ENCODE measurements at regions not wholly inside any gene's neighbourhood (a gene's known extent, or its start where the extent isn't known, plus 50 kb on each side); places are given as distances from the start of the nearest gene placed in this dataset.

DNA sequence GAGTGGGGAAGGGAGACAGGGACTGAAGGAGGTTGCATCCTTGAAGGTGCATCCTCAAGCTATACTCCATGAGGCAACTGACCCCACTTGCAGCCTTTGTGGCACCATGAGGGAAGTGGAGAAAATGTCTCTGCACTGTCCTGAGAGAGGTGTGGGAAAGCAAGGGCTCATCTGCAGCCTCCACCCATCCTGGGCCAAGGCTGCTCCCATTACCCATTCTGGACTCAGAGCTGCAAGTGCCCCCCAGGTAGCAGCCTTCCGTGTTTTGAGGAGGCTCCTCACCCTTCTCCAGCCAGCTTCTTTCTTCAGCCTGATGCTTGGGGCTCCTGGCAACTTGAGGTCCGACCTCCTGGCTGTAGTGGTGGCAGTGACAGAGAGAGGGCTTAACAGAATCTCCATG is 294.6 kb downstream of the CDH26 start:
- DNase-seq: no peak

DNA sequence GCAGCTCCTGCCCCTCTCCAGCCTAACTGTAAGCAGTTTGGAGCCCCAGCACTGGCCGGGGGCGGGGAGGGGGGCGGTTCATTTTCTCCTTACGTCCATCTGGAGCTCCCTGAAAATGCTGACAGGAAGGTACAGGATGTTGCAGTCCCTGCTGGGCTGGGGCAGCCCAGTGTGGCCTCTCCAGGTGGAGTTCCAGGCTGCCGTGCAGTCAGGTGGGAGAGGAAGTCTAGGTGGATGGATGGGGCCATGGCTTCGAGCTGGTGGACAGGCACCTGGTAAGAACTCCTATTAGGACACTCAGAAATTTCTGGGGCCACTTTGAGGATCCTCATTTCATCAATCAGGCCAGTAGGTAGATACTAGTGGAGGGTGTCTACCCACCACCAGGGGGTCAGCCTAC is 295.2 kb downstream of the CDH26 start:
- no peak for DNase-seq

DNA sequence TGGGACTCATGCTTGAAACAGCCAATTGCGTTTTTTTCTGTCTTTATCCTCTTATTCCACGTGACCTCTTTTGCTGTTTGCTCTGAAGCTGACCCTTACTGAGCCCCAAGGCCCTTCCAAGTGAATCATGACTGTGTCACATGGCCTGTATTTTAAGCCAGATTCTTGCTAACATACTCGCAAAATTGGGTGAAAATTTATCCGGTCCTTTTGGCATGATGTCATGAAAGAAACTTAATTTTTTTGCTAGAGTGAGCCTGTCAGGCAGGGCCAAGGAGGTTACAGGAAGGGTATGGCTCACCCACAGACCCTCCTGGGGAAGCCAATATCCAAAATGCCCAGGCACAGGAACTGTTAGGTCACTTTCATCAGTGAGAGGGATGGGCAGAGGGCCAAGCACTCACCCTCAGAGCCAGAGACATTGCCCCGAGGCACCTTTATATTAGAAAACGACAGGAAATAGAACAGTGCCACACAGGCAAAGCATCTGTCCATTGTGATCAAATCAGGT is 296.7 kb downstream of the CDH26 start:
- no peak for DNase-seq

DNA sequence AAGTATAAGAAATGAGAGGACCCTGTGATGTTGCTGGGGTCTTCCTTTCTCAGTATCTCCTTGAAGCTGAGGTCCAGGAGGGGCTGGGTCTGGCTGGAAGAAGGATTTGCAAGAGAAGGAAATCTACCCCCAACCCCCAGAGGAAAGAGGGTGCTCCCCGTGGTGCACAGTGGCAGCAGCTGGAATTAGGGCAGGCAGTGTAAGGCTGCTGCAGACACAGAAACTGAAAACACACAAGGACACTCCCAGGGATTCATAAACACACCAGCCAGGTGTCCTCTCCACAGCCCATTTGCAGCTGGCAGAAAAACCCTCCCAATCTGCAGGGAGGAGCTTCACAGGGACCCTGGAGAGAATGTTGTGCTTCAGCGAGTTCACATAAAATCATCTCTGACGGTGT is 297.2 kb downstream of the CDH26 start:
- no peak for DNase-seq

DNA sequence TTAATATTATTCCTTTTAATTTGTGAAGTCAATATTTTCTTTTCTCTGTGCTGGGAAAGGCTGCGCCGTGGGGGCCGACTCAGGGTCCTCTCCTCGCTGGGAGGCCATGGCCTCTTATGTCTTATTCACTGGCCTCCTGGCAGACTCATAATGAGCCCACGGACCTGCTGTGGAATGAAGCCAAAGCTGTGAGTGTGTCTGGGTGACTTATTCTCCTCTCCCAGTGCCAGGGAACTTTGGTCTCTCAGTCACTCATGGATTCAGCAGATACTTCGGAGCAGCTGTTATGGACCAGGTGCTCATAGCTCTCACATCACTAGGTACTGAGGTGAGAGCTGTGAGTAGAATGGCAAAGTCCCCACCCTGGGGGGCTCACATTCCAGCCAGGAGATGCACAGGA is 297.6 kb downstream of the CDH26 start:
- no peak for DNase-seq

DNA sequence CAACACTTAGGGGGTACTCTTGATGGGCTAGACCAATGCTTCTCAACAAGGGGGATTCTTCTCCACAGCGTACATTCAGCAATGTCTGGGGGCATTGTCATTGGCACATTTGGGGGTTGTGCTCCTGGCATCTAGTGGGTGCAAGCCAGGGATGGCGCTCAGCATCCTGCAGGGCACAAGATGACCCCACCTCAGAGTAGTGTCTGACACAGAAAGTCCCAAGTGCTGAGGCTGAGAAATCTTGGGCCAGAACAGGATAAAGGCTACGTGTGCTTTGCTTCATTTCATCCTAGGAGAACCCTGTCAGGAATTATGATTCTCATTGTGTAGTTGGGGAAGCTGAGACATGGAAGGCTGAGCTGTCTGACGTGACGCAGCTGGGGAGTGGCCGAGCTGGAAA is 298.6 kb downstream of the CDH26 start:
- no peak for DNase-seq

DNA sequence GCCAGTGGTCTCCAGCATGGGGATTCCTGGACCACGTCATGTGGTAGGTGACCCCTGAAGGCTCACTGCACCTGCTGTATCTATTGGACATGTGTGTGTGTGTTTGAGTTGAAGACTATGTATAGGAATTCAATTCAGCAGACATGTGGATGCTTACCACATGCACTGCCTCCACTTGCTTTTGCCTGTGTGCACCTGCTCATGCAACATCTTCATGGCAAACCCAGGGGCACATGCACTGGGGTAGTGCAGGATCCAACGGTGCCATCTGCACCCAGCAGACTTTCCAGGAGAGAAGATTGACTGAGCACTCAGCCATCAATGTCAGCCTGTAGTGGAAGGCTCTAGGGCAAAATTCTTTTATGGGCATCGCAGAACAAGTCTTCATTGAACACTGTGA is 299.4 kb downstream of the CDH26 start:
- DNase-seq: no peak

DNA sequence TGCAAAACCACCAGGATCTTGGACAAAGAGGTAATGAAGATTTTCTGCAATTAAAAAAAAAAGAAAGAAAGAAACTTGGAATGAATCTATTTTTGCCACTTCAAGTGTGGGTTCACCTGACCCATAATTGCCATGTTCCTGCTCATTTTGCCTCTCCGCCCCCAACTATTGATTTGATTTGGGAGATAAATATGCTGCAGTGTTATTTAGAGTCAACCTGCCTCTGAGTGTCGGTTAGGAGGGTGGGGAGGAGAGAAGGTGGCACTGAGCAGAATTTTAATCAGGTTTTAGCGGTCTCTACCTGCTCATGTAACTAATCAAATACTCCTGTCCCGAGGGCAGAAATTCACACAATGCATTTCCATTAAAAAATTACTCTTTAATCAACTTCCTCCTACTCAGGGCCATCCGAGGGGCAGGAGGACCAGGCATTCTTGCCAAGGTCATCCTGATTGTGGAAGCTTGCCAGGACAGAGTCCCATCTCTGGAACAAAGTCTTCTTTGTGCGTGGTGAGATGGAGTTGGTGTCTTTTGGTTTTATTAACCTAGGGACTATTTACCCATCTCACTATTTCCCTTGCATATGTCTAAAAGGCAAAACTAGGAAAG is 300.1 kb downstream of the CDH26 start:
- no peak for DNase-seq

DNA sequence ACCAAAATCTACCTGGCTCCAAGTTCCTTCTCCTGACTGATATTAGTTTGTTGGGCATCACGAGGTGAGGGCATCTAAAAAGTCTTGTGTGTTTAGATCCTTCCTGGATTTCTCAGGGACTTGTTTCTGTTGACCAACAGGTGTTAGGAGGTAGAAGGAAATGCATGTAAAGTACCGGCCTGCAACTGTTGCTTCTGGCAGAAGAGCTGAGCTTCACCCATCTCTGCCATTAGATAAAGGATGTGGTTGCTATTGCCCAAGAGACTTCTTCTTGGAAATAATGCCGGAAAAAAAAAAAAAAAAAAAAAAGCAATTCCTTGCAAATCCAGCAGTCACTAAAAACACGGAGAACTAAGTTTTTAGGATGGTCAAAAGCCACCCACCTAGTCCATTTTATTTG is 303.1 kb downstream of the CDH26 start:
- no peak for DNase-seq

DNA sequence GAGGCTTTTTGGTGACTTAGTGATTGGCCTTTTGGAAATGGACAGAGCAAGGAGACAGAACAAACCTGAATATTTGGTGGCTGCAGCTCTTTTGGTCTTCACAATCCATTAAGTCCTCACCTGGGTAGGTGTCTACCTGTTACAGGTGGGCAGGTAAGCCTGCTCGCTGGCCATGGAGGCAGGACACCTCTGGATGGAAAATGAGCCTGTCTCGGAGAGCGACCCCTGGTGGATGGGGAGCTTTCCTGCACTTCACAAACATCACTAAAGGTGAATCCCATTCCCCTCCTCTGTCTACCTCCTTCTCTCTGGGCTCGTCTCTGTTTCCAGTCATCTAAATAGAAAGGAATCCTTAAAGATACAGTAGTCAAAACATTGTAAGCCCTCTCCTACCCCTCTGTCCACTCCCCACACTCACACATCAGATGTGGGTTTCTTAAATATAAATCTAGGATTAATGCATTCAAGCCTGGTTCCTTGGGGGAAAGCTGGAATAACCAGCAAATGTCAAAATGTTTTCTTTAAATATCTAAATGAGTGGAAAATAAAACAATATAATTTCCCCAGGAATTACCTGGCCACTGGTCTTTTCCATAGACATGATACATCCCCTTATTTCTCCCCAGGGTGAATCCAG is 304.9 kb downstream of the CDH26 start:
- DNase-seq: no peak

DNA sequence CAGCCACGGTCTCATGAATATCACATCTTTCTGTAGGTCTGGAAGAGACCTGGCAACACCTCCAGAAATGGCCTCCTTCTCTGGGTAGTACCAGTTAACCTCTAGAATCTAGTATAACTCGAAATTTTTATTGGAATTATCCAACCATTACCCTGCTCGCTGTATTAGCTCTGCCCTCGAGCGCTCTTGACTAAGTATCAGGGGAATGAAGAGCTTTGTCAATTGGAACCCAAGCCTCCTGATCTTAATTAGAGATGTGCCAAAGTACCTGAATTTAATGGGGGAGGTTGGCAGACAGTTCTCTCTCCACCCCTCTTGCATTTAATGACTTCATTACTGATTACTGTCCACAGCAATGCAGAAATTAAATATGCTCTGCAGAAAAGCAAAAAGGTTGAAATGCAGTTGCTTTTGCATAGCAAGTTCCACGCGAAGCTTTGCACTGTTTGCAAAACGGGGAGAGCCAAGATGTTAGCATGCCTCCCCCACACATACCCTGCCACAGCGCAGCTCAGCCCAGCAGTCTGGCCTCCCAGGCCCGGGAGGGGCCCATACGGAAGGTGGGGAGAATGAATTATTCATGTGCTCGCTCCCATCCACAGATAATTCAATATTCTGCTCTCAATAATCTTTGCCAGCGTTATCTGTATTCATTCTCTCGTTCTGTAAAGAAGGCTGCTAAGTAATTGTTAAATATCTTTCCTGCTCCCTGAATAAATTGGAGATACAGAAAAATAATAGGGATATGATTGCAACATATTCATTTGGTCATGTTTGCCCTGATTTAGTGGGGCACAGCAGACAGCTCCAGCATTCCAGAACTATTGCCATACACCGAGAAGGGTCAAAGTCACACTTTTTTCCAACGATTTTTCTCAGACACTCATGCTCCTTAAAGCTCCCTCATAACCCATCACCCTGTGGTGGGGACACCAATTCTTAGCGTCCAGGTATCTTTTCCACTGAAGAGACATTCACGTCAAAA is 305.8 kb downstream of the CDH26 start:
- DNase-seq: no peak

DNA sequence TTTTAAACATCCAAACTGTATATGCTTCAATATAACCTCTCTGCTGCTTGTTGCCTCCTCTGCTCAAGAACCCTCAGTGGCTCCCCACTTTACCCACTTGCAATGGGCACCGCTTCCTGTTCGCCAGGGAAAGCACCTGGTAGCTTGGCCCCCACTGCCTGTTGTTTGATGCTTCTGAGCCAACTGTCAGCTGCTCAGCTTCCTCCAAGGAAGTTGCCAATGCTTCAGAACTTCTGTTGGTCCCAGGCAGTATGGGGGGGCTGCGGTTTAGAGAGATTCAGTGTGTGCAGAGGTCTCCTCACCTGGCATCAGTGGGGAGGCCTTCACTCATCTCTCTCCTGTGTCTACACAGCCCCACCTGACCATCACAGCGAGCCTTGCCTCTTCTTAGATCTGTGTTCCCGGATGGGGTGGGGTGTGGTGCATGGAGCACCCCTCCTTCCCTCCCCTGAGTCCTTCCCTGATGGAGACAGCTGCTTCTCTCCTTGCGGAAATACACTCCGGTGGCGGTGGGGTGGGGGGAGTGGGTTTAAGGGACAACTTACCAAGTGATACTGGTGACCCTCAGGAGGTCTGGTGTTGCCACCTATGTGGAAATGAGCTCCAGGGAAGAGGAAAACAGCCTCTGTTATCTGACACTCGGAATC is 308.1 kb downstream of the CDH26 start:
- no peak for DNase-seq

DNA sequence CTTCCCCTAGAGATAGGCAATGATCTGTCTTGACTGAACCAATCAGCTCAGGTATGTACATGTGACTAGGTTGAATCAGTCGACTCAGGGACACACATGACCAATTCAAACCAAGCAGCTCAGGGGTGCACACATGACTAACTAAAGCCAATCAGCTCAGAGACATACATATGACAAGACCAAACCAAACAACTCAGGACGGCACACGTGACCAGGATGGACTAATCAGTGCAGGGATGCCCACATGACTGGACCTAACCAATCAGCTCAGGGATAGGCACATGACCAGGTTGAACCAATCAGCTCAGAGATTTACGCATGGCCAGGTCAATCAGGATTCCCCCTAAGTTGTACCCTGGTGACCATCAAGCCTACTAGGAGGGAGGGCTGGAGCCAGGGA is 310.3 kb downstream of the CDH26 start:
- DNase-seq: no peak

DNA sequence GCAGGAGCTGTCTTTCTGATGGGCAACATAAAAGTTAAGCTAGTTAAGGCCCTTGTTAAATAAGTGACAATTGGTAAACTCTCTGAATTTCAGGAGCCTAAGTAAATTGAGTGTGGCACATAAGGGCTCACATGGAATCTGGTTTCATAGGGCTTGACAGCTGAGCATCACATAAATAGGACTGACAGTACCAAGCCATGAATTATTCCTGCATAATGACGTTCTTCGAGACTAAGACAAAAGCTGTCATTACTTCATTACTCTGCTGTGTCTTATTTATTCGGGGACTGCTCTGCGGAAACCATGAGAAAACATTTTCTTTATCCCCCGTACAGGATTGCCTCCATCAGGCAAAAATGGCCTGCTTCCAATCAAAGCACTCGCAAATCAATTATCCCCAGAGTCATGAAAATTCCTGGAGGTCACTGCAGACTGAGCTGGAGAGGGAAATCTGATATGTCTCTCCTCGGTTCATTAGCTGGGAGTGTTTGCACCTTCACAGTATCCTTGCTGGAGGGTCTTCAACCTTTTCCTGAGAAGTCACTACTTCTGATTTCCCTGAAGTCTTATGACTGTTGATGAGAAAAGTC is 311.4 kb downstream of the CDH26 start:
- DNase-seq: no peak

DNA sequence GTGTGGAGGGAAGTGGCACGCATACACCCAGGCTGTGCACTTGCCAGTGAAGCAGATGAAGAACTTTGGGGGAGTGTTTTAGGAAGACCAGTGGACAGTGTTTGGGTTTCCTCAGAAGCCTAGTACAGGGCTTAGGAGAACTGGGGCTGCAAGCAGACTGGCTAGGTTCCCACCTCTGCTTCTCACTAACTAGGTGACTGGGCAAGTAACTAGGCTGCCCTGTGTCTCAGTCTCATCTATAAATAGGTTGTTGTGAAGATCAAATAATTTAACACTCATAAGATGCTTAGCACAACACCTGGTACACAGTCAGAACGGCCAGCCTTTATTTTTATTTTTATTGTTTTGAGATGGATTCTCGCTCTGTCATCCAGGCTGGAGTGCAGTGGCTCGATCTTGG is 312.1 kb downstream of the CDH26 start:
- DNase-seq: no peak

DNA sequence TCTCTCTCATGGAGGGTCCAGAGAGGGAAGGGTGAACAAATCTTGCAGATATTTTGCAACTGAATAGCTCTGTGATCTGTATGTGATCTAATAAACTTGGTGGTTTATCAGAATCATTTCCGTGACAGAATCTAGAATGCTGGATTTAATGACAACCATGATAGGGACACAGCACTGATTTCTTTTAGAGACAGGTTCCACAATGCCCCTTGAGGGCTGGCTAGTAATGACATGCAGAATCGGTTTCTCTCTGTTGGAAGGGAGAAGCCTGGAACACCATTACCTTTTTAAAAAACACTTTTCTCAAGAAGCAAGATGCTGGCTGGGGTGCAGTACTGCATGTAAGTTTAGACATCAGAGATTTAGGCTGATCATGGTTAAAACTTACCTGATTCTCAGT is 313.4 kb downstream of the CDH26 start:
- DNase-seq: no peak

DNA sequence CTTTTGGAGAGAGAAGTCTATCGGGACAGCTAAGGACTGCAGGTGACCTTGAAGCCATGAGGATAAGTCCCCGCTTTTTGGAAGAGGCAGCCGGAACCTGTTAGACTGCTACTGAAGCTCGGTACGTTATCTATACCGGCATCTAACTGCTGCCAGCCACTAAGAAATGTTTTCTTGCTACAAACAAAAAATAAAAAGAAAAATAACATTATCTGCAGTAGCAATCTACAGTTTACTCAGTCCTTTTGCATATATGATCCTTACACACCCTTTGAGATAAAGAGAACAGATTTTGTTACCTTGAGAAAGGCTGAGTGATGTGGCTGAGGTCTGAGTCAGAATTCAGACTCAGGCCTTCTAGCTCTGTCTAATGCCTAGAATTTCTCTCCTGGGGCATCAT is 314.6 kb downstream of the CDH26 start:
- no peak for DNase-seq

DNA sequence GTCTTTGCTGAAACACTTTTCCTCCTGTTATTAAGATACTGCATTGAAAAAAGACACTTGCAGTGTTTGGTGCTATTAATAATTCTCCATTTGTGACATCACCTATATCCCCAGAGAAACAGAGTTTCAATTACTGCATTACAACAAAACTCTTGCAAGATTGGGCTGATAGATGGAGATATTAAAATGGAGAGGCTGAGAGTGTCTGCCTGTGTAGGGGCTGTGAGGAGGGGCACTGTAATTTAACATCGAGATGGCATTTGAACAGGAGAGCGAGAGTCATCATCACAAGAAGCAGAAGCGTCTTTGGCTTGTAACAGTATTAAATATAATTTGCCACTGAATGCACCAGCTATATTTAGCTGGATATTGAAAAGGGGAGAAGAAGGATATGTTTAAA is 316.5 kb downstream of the CDH26 start:
- no peak for DNase-seq

DNA sequence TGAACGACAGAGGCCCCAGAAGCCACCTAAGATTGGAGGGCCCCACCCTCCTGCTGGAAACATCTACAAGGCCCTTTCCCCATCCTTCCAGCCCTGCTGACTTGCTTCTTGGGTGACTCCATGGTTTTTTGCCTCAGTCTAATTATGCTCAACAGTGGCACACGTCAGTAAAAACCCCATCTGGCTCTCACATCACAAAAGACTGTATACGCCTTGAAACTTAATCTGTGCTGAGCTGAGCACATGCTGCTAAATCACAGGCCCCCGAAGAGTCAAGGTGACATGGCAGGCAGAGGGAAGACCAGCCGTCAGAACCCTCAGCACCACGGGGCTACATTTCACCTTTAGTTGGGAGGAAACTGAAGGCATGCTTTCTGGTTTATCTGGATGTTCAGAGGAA is 323.1 kb downstream of the CDH26 start:
- no peak for DNase-seq

DNA sequence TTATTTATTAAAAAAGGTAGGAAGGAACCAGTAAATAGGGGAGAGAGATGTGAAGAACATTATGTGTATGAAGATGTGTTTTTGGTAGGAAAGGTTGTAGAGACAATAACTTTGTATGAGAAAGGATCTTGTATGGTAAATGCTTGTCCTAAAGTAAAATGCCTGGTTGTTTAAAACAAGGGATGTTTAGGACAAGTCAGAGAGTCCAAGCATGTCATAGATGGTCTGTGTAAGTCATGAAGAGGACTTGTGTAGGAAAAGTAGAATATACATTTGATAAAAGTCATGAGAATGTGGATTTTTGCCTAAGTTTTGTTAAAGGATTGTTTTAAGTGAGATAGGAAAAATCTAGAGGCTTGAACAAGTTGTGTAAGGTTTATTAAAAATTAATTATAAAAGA is 325.1 kb downstream of the CDH26 start:
- no peak for DNase-seq

DNA sequence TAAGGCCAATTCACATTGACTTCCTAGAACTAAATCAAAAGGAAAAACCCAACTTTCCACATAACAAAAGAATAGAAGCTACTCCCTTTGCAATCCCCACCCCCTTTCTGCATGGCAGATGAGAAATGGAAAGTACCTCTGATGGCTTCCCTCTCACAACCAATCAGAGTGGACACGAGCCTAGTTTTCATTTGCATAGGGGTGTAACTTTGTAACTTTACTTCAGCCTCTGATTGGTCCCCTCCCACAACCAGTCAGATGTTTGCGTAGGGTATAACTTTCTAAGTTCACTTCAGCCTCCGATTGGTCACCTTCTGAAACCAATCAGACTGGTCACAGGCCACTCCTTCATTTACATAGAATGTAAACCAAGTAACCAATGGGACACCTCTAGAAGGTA is 328.5 kb downstream of the CDH26 start:
- DNase-seq: no peak

DNA sequence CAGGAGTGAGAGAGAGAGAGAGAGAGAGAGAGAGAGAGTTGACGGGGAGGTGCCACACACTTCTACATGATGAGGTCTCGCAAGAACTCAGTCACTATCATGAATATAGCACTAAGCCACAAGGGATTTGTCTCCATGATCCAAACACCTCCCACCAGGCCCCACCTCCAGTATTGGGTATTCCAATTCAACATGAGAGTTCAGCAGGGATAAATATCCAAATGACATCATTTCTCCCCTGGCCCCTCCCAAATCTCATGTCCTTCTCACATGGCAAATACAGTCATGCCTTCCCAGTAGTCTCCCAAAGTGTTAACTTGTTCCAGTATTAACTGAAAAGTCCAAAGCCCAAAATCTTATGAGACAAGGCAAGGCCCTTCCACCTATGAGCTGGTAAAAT is 330.7 kb downstream of the CDH26 start:
- DNase-seq: no peak

DNA sequence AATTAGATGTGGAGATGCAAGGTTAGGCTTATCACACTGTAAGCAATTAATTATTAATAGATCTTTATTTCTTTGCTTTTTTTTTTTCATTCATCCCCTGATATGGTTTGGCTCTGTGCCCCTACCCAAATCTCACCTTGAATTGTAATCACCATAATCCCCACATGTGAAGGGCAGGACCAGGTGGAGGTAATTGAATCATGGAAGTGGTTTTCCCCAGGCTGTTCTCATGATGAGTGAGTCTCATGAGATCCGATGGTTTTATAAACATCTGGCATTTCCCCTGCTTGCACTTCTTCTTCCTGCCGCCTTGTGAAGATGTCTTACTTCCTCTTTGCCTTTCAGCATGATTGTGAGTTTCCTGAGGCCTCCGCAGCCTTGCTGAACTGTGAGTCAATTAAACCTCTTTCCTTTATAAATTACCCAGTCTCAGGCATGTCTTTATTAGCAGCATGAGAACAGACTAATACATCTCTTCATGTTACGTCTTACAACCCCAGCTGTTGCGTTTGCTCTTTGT is 333.8 kb downstream of the CDH26 start:
- DNase-seq: no peak

Data from NCI-H1694 (cell line).